Endothelial cell of umbilical vein (primary cell): ENCODE measurements at regions not wholly inside any gene's neighbourhood (a gene's known extent, or its start where the extent isn't known, plus 50 kb on each side); places are given as distances from the start of the nearest gene placed in this dataset.

Source experiments
- BruUV-seq: library from RNA; stranded (reverse); fragments of 400-500 nt; replicated peaks from 2 replicates; lab custom pipeline; 2021; lab: Mats Ljungman, UMichigan
- CTCF ChIA-PET: fragments of 300-600, 350-600 bp; sonication (Branson Sonifier 250); formaldehyde crosslinking; loops from one replicate; lab custom pipeline; 2021; ENCODE audit warnings: antibody characterized with exemption, inconsistent platforms; lab: Charles Lee
- POLR2A ChIA-PET: fragments of 300-600, 350-600 bp; sonication (Branson Sonifier 250); formaldehyde crosslinking; loops from one replicate; lab custom pipeline; 2021; ENCODE audit warnings: antibody characterized with exemption, inconsistent platforms; lab: Charles Lee
- DNase-seq: peaks from one replicate; pipeline ENCODE4 v3.0.0-alpha.2; 2011; ENCODE audit warnings: low read depth, low spot score
- FAIRE-seq: peaks from 2 replicates; lab custom pipeline; 2011; peaks lifted over from hg19 to GRCh38; lab: Jason Lieb, UNC
- H2AFZ ChIP-seq: 2 replicates; pipeline ENCODE4 v1.6.0; 2012; ENCODE audit warnings: low read depth, low read length, control low read depth, inconsistent platforms
- H3K27ac ChIP-seq: 2 replicates; pipeline ENCODE4 v1.5.1; 2011; ENCODE audit warnings: low read depth, mild to moderate bottlenecking, control low read depth, low read length, moderate library complexity; ENCODE audit not compliant: insufficient read depth
- H3K27me3 ChIP-seq, 2 experiments: 2 replicates each; pipeline versions ENCODE4 v1.6.0 to v1.6.1; 2011; ENCODE audit warnings: low read length in 2 of 2, mixed read lengths in 1 of 2; ENCODE audit not compliant: control insufficient read depth in 2 of 2, insufficient read depth in 2 of 2
- H3K36me3 ChIP-seq, 2 experiments: 2 replicates in 1 of 2; 3 replicates in 1 of 2; pipeline ENCODE4 v1.5.1; 2011; ENCODE audit warnings: low read length in 2 of 2, mild to moderate bottlenecking in 1 of 2, moderate library complexity in 1 of 2; ENCODE audit not compliant: control insufficient read depth in 2 of 2, insufficient read depth in 2 of 2; ENCODE audit errors: extremely low read depth in 1 of 2
- H3K4me1 ChIP-seq: 3 replicates; pipeline ENCODE4 v1.5.1; 2011; ENCODE audit warnings: mild to moderate bottlenecking, low read length; ENCODE audit not compliant: control insufficient read depth, insufficient read depth; ENCODE audit errors: extremely low read depth
- H3K4me2 ChIP-seq: 2 replicates; pipeline ENCODE4 v1.6.1; 2011; ENCODE audit warnings: low read length, control low read depth, mixed read lengths; ENCODE audit not compliant: insufficient read depth
- H3K4me3 ChIP-seq, 3 experiments: fragments of 200-600 bp in 1 of 3; sonication (generic), shearing (Covaris generic) in 1 of 3; replicated peaks in 1 of 3; 2 replicates each; pipeline ENCODE4 v1.5.1; 2011 to 2016; ENCODE audit warnings: control low read depth in 3 of 3, low read length in 3 of 3, mild to moderate bottlenecking in 2 of 3, inconsistent platforms in 1 of 3, low read depth in 1 of 3, moderate library complexity in 1 of 3; ENCODE audit not compliant: insufficient read depth in 1 of 3
- H3K79me2 ChIP-seq: 2 replicates; pipeline ENCODE4 v1.6.0; 2012; ENCODE audit warnings: low read length, inconsistent platforms; ENCODE audit not compliant: control insufficient read depth, insufficient read depth
- H3K9ac ChIP-seq: replicated peaks from 2 replicates; pipeline ENCODE3; 2011; ENCODE audit warnings: low read length, control low read depth; ENCODE audit not compliant: insufficient read depth; ENCODE audit errors: extremely low read depth
- H3K9me1 ChIP-seq: replicated peaks from 3 replicates; pipeline ENCODE4 v1.6.0; 2011; ENCODE audit warnings: mild to moderate bottlenecking, low read length; ENCODE audit not compliant: control insufficient read depth, insufficient read depth; ENCODE audit errors: extremely low read depth
- H3K9me3 ChIP-seq: replicated peaks from 2 replicates; pipeline ENCODE4 v1.5.1; 2012; ENCODE audit warnings: low read length, inconsistent platforms; ENCODE audit not compliant: control insufficient read depth, insufficient read depth
- H4K20me1 ChIP-seq: replicated peaks from 2 replicates; pipeline ENCODE3; 2011; ENCODE audit warnings: mild to moderate bottlenecking, low read length; ENCODE audit not compliant: control insufficient read depth, insufficient read depth; ENCODE audit errors: extremely low read depth
- EZH2 ChIP-seq: IDR thresholded peaks from 2 replicates; pipeline ENCODE4 v1.6.1; 2012; ENCODE audit warnings: borderline replicate concordance, low read depth, mild to moderate bottlenecking, moderate library complexity, low read length, inconsistent platforms; ENCODE audit not compliant: severe bottlenecking
- FOS ChIP-seq: IDR thresholded peaks from 2 replicates; pipeline ENCODE4 v1.6.1; 2011; ENCODE audit warnings: mild to moderate bottlenecking, low read length, moderate library complexity, borderline replicate concordance; ENCODE audit not compliant: insufficient read depth
- GATA2 ChIP-seq: IDR thresholded peaks from 2 replicates; pipeline ENCODE4 v1.7.0; 2011; ENCODE audit warnings: low read depth, mild to moderate bottlenecking, moderate library complexity, mixed read lengths, low read length; ENCODE audit not compliant: insufficient read length, insufficient read depth
- JUN ChIP-seq: IDR thresholded peaks from 2 replicates; pipeline ENCODE4 v1.6.1; 2011; ENCODE audit warnings: borderline replicate concordance, low read depth; ENCODE audit not compliant: insufficient read length, insufficient read depth
- MAX ChIP-seq: IDR thresholded peaks from 2 replicates; pipeline ENCODE4 v1.6.1; 2011; ENCODE audit not compliant: insufficient read depth, insufficient read length
- MYC ChIP-seq: IDR thresholded peaks from one replicate; pipeline ENCODE4 v1.6.1; 2011; ENCODE audit warnings: mild to moderate bottlenecking, low read depth, low read length
- POLR2A ChIP-seq: IDR thresholded peaks from 2 replicates; pipeline ENCODE4 v1.6.1; 2012; ENCODE audit warnings: low read depth, mild to moderate bottlenecking, control low read depth, low read length
- POLR2AphosphoS5 ChIP-seq: IDR thresholded peaks from 2 replicates; pipeline ENCODE4 v1.6.1; 2012; ENCODE audit warnings: low read depth, mild to moderate bottlenecking, control low read depth, low read length, moderate library complexity; ENCODE audit not compliant: insufficient read depth
- dilution Hi-C: fragments of 300-500 bp; cut with MboI; formaldehyde crosslinking; loops from one replicate; pipeline ENCODE4 v1.15.0; 2019; ENCODE audit warnings: low sequenced_read_pairs; ENCODE audit not compliant: extremely low pct_ligation_motif_present
- intact Hi-C: fragments of 100-400 bp; cut with micrococcal nuclease; formaldehyde crosslinking; loops from one replicate; pipeline ENCODE4 v1.10.0; 2022
- TF ChIP-seq, protein P1 (sequence below), 2 donors: IDR thresholded peaks; 1 replicate in 1 of 2; 2 replicates in 1 of 2; pipeline ENCODE4 v1.5.1; 2011; ENCODE audit warnings: low read length in 2 of 2, mild to moderate bottlenecking in 2 of 2, moderate library complexity in 2 of 2, control low read depth in 1 of 2, inconsistent platforms in 1 of 2, low read depth in 1 of 2; ENCODE audit not compliant: insufficient read depth in 1 of 2; ENCODE audit errors: extremely low read depth in 1 of 2

GRCh38 chr7:26480156-26480555, 188.5 kb downstream of the SNX10 start:
- FAIRE-seq: no peak
- intact Hi-C loops: no loop called here
- Histone ChIP-seq H2AFZ (no peak overlapping the region), H3K9me3 (no peaks in the 10 kb centered on the region), H3K9ac (no peak overlapping the region), H3K4me3 (no peak overlapping the region), H3K27ac (no peak overlapping the region), H3K36me3 (no peaks in the 10 kb centered on the region), H3K4me2 (no peak overlapping the region), H4K20me1 (no peaks in the 10 kb centered on the region), H3K4me1 (no peaks in the 10 kb centered on the region), H3K79me2 (no peaks in the 10 kb centered on the region), H3K9me1 (no peaks in the 10 kb centered on the region), H3K27me3 (peaks cover 0 to 9% of the 10 kb centered on the region in 2 experiments)
- no TSS peak for BruUV-seq
- DNase-seq: no peak
- POLR2A ChIA-PET: no interaction called here
- CTCF ChIA-PET: interaction anchor here (1.4 to 2.1 kb wide), 2 partner anchors 12 to 82 kb away, joined by 4 to 7 read pairs; no protein-coding TSS in a partner anchor
- TF ChIP-seq JUN (no peak), EZH2 (no peak), POLR2AphosphoS5 (no peak), GATA2 (no peak), MYC (no peak), FOS (no peak), MAX (no peak), POLR2A (no peak)
- TF ChIP-seq, protein P1, sequence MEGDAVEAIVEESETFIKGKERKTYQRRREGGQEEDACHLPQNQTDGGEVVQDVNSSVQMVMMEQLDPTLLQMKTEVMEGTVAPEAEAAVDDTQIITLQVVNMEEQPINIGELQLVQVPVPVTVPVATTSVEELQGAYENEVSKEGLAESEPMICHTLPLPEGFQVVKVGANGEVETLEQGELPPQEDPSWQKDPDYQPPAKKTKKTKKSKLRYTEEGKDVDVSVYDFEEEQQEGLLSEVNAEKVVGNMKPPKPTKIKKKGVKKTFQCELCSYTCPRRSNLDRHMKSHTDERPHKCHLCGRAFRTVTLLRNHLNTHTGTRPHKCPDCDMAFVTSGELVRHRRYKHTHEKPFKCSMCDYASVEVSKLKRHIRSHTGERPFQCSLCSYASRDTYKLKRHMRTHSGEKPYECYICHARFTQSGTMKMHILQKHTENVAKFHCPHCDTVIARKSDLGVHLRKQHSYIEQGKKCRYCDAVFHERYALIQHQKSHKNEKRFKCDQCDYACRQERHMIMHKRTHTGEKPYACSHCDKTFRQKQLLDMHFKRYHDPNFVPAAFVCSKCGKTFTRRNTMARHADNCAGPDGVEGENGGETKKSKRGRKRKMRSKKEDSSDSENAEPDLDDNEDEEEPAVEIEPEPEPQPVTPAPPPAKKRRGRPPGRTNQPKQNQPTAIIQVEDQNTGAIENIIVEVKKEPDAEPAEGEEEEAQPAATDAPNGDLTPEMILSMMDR (IDR thresholded peaks at IDR 0.05; ENCODE audit: extremely low read depth in 1 of 2, insufficient read depth in 1 of 2, low read depth in 1 of 2, low read length in 2 of 2): no peak
- dilution Hi-C loops: no loop called here
